ENCODE measurements at regions not wholly inside any gene's neighbourhood (a gene's known extent, or its start where the extent isn't known, plus 50 kb on each side); places are given as distances from the start of the nearest gene placed in this dataset.

- TF ChIP-seq CTCF (IDR thresholded peaks at IDR 0.05), result peak; percentile 55
Observed at GRCh38 chr6:98769546-98769945, 64.8 kb upstream of the POU3F2 start.

GRCh38 chr6:98775205-98775604, 59.2 kb upstream of the POU3F2 start:
- TF ChIP-seq CTCF (IDR thresholded peaks at IDR 0.05), result no peak

- no peak for TF ChIP-seq CTCF (IDR thresholded peaks at IDR 0.05)
Observed at GRCh38 chr6:98777762-98778161, 56.6 kb upstream of the POU3F2 start.

- no peak for TF ChIP-seq CTCF (IDR thresholded peaks at IDR 0.05)
Observed at GRCh38 chr6:98779618-98780017, 54.8 kb upstream of the POU3F2 start.

GRCh38 chr6:98782772-98783171, 51.6 kb upstream of the POU3F2 start:
- no peak for TF ChIP-seq CTCF (IDR thresholded peaks at IDR 0.05)

- no peak for TF ChIP-seq CTCF (IDR thresholded peaks at IDR 0.05)
Observed at GRCh38 chr6:98783578-98783977, 50.8 kb upstream of the POU3F2 start.
